Amniotic stem cell (primary cell): ENCODE measurements at regions not wholly inside any gene's neighbourhood (a gene's known extent, or its start where the extent isn't known, plus 50 kb on each side); places are given as distances from the start of the nearest gene placed in this dataset.
"Not testable (repeated sequence)": the region's sequence is repeated elsewhere in the genome, so short reads cannot be mapped to it uniquely, and the experiment has no call there.

Experiments used
- DNase-seq: peaks from one replicate; lab custom pipeline; 2025; lab: John Stamatoyannopoulos, UW

DNA sequence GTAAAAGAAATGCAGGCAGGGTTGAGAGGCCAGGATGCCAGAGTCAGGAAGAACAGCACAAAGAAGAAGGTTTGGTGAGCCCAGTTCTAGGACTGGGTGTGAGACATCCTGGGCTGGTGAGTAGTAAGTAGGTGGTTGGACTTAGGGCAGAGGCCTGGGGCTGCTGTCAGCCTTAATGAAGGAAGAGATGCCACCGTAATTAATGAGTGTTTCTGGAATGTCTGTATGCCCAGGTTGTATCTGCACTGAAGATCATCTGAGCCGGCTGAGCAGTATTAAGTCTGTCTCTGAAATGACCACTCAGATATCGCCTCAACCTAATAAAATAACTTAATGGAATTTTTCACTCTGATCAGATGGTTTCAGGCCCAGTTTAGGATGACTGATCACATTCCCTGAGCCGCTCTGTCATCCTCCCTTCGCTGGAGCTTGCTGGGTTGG is 532.9 kb upstream of the IL12A start:
- DNase-seq, result no peak

DNA sequence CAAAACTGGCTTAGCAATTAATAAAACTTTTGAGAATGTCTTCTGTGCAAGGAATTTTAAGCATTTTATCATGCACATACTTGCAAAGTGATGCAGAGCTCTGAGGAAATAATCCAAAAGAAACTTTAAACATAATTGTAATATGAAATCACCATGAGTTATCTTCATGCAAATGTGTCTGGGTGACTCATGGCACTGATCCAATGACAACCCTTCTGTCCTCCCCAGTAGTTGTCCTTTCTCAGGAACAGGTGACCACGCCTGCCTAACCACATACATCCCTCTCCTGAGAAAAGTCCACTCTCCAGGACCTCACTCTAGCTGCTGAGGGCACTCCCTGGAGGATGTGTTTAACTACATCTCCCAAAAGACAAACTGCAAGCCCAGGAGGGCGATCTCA is 530.6 kb upstream of the IL12A start:
- peak; percentile 72 for DNase-seq

DNA sequence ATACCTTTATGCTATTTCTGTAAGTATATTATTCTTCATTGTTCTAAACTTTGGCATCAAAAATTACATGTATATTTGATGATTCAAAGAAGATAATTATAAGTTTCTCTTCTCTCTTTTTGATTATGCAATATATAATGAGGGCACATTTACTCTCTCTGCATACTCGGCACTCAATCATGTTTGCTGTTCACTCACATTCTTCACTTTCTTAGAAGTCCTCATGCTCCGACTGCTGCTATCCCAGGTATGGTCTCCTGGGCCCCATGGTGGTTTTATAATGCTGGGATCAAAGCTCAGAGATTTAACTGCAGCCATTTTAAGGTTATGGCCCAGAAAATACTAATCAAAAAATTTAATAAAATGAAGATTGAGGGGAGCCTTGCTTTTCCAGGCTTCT is 529.7 kb upstream of the IL12A start:
- DNase-seq, result no peak

DNA sequence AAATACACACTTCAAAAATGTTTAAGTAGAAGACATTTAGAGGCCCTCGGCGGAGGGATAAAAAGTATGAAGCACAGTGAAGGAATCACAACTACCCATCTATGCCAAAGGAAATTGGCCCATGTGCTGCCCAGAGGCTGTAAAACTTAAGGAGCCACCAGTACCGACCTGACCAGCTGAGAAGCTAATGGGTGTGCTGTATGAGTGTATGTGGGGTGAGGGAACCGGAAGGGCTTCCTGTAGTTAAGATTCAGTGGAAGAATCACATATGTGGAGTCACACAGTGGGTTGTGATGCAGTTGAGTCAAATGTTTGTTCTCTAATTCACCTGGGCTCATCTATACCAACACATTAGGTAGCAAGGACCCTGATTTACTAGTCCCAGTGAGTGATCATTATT is 516.0 kb upstream of the IL12A start:
- DNase-seq, result no peak

DNA sequence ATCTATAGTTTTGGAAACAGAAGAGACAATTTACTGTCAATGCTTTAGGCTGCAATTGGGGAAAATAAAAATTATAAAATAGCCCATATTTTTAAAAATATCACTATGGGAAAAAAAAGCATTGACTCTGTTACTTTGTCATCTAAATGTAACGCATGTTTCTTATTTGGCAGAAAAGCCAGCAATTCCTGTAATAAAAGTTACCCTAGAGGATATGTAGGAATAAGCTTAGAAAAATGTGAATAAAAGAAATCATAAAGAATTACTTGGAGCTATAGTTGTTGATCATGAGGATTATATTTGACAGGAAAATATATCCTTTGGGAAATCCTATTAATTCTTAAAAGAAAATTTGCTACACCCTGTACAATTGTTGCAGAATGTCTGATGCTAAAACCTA is 515.4 kb upstream of the IL12A start:
- DNase-seq, result no peak

DNA sequence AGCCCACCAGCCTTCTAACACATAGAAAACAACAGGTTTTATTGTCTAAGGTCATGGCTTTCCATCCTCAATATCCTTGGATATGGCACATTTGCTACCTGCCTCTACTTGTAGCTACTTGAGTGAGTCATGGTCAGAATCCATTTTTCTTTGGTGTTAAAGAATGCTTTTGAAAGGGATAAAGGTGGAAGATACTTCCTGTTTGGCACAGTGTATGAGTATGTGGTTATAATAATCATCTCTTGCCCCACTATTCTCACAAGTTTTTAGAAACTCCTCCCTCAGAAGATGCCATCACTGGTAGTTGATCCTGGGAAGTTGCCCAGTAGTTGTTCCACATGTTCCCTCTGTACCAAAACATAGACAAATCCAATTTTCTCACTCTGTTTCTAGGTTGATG is 508.6 kb upstream of the IL12A start:
- no peak for DNase-seq

DNA sequence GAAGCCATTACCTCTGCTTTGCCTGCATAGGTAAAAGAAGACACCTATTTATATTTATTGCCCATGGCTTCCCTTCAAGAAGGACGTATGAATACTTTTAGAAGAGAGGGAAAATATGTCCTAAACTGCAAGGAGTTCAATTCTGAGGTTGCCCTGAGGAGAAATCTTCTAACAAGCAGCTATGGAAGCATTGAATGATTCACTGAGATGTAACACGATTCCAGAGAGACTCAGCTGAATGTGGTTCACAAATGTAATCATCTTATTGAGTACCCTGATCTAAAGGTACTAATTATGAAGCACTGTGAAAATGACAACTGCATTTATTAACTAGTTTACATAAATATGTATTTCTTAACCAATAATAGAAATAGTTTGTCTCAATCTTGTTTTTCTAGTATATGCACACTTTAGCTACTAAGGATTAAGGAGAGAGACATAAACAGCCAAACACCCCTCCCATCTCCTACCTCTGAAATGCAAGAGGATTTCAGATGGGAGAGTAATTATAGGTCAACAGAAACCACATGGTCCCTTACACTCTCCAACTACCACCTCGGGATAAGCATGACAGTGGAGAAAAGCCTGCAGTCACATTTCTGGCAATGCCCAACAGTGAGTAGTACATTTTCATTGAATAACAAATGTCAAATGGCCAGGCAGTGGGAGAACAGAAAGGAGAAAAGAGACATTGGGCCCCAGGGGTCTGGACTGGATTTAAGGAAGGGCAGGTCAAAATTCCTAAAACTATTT is 506.2 kb upstream of the IL12A start:
- DNase-seq, result no peak

DNA sequence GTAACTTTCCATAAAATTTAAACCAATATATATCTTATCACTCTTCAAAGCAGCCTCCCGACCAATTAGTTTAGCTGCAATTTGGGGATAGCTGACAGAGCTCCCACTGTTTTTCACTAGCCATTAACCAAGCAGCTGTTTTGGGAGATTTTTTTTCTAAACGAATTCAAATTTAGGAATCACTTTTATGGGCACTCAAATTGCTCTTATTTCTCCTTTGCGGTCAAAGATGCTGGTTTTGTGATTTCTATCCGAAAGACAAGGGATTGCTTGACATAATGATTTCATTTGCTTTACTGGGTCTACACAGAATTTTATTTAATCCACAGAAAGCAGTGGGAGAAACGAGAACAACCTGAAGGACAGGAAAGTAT is 505.7 kb upstream of the IL12A start:
- no peak for DNase-seq

DNA sequence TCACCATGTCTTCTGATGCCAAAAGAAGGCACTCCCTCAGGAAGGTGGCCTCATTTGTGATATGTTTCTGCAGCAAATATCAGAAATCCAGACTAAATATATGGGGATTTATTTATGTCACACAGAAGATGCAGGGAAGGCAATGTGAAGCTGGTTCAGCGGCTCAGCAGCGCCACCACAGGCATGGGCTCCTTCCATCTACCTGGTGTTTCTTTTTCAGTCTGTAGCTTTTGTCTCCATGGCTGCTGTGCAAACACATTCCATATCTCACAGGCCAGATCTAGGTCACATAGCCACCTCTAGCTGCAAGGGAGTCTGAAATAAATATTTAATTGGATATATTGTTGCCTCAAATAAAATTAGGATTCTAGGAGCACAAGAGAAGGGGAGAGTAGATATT is 502.1 kb upstream of the IL12A start:
- no peak for DNase-seq

DNA sequence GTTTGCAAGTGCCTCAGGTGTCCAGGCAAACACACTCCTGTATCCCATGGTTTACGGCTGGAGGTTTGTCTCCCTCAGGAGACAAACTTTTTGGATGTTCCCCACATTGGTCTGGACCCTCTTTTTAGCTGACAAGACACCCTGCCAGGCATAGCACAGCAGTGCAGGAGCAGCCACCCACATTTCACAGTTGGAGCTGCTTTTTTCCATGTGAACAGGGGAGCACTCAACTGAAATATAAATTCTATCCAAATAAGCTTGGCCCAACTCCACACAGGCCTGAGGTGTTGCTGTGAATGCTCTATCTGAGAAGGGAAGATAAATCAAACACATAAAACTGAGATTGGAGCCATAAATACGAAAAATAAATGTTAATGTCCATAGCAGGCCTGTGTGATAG is 501.3 kb upstream of the IL12A start:
- no peak for DNase-seq

DNA sequence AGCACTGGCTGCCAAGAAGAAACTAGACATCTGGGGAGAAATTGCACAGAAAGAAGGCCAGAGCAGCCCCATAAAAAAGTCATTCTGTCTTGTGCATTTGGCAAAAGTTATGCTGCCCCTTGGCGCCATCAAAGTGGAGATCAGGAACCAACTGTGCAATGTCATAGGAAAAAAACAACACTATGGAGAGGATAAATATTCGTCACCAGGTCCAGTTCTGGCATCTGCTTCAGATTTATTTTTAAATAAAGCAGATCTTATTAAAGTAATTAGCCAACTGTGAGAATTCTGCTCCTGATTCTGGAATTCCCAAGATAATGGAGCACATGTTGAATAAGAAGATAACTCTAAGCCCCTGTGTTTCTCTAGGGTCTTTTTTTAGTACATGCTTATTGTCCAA is 500.0 kb upstream of the IL12A start:
- DNase-seq, result no peak

DNA sequence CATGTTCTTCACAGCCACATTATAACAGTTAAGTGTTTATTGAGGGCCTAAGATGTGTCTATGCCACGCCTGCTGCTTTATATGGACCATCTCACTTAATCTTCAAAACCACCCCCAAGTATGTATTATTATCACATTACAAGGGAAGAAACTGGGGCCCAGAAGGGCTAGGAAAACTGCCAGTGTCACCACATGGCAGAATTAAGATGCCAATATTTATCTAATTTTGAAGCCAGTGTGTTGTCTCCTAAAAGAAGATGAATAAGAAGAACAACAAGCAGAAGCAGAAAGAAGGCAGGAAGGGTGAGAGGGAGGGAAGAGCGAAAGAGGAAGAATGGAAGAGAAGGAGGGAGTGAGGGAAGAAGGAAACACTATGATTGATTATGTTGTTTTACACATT is 491.3 kb upstream of the IL12A start:
- no peak for DNase-seq

DNA sequence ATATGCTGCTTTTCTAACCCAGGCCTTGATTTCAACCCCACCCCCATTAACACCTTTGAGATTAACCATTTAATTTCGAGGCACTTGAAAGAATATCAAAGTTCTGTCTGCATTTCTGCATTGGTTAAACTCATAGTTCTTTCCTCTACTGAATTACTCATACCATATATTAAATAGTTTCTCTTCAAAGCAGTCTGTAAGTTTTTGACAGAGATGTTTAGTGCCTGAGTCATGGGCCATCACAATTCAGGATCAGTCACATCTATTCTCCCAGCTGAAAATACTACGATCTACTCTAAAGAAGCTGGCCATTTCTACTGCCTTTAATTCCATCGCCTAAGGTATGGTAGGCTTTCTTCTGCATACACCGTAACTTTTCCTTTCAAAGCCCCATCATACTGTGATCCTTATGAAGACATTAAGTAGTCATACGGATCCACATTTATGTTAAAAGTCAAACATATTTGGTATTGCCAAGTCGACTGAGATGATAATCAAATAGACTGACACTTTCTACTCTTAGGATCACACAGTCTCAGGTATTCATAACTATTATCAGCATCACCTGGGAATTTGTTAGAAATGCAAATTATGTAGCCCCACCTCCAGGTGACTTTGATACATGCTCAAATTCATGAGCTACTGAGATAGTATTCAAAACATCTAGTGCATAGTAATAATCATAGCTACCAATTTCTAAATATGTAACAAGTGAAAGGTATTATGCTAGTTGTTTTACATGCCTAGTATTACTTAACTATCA is 489.4 kb upstream of the IL12A start:
- DNase-seq, result no peak

DNA sequence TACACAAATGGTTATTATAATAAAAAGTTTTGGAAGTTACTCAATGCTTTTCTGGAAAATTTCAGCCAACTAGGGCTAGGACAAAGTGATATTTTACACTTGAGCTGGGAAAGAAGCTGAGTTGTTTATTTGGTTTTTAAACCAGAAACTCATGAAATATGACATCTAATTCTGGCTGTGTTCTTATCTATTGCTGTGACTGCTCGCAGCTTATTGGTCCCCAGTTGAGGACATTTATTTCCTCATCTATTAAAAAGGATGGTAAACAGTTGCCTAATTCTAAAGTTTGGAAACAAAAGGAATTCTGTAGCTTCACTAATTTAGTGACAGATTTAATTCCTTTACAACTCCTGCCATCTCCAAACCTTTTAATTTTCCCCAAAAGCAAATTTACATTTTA is 487.6 kb upstream of the IL12A start:
- no peak for DNase-seq

DNA sequence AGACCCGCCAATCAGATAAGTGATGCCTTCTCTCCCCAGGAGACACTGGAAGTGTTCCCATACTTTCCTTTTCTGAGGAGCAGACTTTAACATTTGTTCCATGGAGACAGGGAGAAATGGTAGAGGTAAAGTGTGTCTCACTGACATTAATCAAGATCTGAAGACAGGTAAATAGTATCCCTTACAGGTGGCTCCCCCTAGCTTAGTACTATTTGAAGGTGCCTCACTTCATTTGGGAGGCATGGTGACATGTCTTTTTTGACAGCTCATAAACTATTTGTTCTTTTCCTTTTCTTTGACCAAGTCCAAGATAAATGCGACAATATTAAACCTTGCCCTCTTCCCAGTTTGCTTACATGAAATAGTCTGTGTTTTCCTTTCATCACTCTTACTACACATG is 485.6 kb upstream of the IL12A start:
- DNase-seq, result no peak

DNA sequence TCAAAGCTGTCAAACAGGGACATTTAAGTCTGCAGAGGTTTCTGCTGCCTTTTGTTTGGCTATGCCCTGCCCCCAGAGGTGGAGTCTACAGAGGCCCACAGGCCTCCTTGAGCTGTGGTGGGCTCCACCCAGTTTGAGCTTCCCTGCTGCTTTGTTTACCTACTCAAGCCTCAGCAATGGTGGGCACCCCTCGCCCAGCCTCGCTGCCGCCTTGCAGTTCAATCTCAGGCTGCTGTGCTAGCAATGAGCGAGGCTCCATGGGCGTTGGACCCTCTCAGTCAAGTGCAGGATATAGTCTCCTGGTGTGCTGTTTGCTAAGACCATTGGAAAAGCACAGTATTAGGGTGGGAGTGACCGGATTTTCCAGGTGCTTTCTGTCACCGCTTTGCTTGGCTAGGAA is 477.6 kb upstream of the IL12A start:
- not testable (repeated sequence) for DNase-seq

DNA sequence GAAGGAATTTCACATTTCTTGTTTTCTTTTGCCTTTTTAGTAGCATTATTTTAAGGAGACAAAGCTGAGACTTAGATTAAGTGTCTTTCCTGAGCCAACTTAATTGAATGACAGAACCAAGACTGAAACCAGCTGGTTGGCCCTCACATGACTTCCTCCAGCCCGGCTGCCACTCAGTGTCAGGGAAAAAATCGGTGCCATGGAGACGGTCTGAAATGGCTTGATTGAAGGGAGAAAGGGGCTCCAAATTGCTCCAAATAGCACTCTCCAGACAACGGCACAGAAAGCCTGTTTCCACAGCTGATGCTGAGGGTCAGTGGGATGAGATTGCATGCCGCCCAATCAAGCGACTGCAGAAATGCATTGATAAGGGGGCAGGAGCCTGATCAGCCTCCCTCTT is 475.2 kb upstream of the IL12A start:
- DNase-seq, result no peak

DNA sequence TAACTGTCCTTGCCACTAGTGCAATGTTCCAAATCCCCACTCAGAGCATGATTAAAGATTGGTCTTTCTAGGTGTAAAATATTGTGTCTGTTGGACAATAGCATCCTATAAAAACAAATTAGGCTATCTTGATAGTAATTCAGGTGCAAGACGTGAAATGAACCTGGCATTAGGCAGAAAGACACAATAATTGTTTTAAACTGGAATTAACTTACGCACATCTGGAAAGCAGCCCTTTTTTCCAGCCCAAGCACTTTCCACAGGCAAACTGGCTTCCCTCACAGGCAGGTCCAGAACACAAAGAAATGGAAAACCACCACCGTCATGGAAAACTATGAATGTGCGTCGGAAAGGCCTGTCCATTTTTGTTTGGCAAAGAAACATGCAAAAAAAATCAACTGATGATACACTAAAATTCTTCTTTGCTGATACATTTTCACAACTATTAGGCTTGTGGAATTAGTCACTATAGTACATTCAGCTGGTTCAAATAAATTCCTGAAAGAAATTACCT is 474.7 kb upstream of the IL12A start:
- no peak for DNase-seq

DNA sequence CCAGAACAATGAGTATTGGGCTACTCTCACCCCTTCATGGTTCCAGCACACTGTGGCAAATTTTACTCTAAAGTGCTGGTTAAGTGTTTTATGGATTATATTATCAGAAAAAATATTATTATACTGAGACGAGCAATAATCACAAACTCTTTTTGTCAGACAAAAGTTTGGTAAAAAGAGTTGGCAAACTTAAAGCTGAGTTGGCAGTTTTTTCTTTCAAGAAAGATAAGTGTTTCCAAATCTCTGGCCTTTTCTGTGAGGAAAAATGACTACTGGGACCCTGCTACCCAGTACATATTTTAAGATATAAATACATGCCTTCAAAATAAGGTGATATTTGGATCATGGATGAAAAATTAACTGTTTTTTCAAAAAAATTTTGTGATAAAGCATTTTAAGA is 471.5 kb upstream of the IL12A start:
- no peak for DNase-seq

DNA sequence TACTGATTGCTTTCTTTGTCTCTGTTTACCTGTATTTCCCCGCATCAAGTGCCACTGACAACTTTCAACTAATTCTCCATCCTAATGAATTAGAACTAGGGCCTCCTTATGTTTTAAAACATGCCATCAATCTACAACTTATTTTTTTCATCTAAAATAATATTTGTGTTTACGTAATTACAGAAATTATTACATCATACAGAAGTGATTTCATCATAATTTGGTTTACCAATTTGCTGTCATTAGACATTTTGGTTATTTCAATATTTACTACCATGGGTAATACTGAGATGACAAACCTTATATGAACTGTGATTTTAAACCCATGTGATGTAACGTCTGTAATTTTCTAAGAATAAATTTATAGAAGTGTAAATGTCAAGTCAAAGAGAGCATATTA is 468.0 kb upstream of the IL12A start:
- no peak for DNase-seq

DNA sequence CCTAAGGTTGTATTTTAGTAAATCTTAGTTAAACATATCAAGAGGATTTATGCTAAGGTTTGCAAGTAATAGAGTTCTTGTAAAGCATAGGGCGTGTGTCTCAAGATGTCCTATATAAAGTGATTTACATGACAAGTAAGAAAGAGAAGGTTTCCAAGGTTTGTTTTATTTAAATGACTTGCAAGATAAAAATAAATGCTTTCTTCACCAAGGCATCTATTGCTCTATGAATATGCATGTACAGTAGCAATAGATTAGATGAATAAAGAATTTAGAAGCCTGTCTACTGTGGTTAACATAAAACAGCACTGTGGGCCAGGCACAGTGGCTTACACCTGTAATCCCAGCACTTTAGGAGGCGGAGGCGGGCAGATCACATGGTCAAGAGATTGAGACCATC is 466.4 kb upstream of the IL12A start:
- no peak for DNase-seq

DNA sequence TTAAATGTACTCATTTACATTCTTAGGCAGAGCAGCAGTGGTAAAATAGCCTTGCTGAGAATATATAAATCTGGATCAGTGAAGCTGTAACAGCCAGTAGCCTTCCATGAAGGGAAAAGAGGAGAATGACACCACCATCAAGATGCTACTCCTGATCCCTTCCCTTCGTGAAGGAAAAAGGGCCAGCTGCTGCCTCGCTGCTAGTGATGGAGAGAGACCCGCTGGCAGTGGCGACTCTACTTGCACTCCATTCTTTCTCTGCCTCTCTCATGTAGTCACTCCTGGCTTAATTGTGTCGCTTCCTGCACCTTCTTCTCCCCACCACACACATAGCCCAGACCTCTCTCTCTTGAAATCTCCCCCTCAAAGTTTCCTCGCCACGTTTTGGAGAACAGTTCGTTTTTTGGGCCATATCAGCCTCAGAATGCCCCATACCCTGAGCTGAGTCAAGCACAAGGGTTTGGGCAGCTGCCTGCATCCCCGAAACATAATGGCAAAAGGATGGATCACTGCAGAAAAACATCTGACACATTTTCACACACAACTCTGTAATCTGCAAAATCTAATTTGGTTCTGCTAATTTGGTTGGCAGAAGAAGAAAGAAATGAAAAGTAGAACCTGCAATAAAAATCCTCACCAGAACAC is 460.3 kb upstream of the IL12A start:
- DNase-seq, result no peak

DNA sequence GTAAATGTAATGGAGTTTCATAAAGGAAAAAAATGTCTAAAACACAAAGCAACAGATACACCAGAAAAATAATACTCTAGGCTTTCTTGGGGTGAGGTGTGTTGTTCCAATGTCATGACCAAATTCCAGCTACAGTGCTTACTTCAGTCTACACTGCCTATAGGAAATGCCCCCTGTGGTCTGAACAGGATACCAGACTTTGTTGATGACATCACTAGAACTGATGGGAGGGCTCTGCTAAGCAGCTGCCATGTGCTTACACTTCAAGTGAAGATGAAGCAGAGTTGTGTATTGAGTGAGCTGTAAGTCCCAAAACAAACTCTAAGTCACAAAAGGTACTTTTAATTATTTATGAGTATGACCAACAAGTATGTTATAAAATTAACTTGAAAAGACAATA is 456.1 kb upstream of the IL12A start:
- DNase-seq, result no peak
